ENCODE measurements at regions not wholly inside any gene's neighbourhood (a gene's known extent, or its start where the extent isn't known, plus 50 kb on each side); places are given as distances from the start of the nearest gene placed in this dataset.
"Not testable (repeated sequence)": the region's sequence is repeated elsewhere in the genome, so short reads cannot be mapped to it uniquely, and the experiment has no call there.

GRCh38 chr22:48820481-48821345, 1007.0 kb downstream of the BRD1 start:
- no peak for DNase-seq

- no peak for DNase-seq
These were observed 1007.7 kb downstream of the BRD1 start for GRCh38 chr22:48819961-48820360.

- DNase-seq: no peak
These were observed 1008.4 kb downstream of the BRD1 start for GRCh38 chr22:48819232-48819631.

GRCh38 chr22:48817491-48817890, 1010.2 kb downstream of the BRD1 start:
- not testable (repeated sequence) for DNase-seq

GRCh38 chr22:48811885-48812284, 1015.8 kb downstream of the BRD1 start:
- DNase-seq: no peak

- DNase-seq: no peak
These were observed 1019.4 kb downstream of the BRD1 start for GRCh38 chr22:48808038-48808960.

GRCh38 chr22:48807155-48807554, 1020.5 kb downstream of the BRD1 start:
- DNase-seq: no peak

GRCh38 chr22:48806227-48806781, 1021.4 kb downstream of the BRD1 start:
- DNase-seq: no peak

- DNase-seq: no peak
These were observed 1022.2 kb downstream of the BRD1 start for GRCh38 chr22:48805516-48805915.

GRCh38 chr22:48804811-48805301, 1022.8 kb downstream of the BRD1 start:
- no peak for DNase-seq

GRCh38 chr22:48803948-48804810, 1023.5 kb downstream of the BRD1 start:
- DNase-seq: no peak

GRCh38 chr22:48803171-48803947, 1024.3 kb downstream of the BRD1 start:
- DNase-seq: no peak

GRCh38 chr22:48802576-48802975, 1025.1 kb downstream of the BRD1 start:
- DNase-seq: no peak

GRCh38 chr22:48800886-48801607, 1026.6 kb downstream of the BRD1 start:
- DNase-seq: no peak

- no peak for DNase-seq
These were observed 1027.4 kb downstream of the BRD1 start for GRCh38 chr22:48800036-48800885.

GRCh38 chr22:48799227-48799970, 1028.3 kb downstream of the BRD1 start:
- DNase-seq: no peak

- DNase-seq: no peak
These were observed 1029.1 kb downstream of the BRD1 start for GRCh38 chr22:48798281-48799226.
